PC-9 (cell line): ENCODE measurements at regions not wholly inside any gene's neighbourhood (a gene's known extent, or its start where the extent isn't known, plus 50 kb on each side); places are given as distances from the start of the nearest gene placed in this dataset.

Experiments used
- EZH2 ChIP-seq: fragments of 200-600 bp; sonication (generic); IDR thresholded peaks from 2 replicates; pipeline ENCODE4 v1.8.0; 2017; ENCODE audit warnings: antibody characterized with exemption, low read depth
- TF ChIP-seq, protein P1 (sequence below): fragments of 200-600 bp; sonication (generic); conservative IDR thresholded peaks from 2 replicates; pipeline ENCODE4 v1.6.1; 2017; ENCODE audit warnings: mixed run types, antibody characterized with exemption, mild to moderate bottlenecking, moderate library complexity

DNA sequence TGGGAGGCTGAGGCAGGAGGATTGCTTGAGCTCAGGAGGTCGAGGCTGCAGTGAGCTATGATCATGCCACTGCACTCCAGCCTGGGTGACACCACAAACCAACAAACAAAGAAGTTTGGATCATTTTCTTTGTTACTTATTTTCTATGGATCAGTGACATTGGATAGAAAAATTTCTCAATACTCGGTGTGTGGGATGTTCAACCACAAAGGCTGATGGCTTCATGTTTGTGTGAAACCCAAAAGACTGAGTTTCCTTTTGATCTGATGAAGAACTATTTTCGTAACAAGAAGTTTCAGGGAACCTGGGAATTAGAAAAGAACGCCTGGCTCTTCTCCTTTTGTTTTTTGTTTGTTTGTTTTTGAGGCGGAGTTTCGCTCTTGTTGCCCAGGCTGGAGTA, 104.0 kb downstream of the HOXA1 start:
- TF ChIP-seq EZH2 = no peak
- TF ChIP-seq, protein P1, sequence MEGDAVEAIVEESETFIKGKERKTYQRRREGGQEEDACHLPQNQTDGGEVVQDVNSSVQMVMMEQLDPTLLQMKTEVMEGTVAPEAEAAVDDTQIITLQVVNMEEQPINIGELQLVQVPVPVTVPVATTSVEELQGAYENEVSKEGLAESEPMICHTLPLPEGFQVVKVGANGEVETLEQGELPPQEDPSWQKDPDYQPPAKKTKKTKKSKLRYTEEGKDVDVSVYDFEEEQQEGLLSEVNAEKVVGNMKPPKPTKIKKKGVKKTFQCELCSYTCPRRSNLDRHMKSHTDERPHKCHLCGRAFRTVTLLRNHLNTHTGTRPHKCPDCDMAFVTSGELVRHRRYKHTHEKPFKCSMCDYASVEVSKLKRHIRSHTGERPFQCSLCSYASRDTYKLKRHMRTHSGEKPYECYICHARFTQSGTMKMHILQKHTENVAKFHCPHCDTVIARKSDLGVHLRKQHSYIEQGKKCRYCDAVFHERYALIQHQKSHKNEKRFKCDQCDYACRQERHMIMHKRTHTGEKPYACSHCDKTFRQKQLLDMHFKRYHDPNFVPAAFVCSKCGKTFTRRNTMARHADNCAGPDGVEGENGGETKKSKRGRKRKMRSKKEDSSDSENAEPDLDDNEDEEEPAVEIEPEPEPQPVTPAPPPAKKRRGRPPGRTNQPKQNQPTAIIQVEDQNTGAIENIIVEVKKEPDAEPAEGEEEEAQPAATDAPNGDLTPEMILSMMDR = no peak
